GM18498 (cell line): ENCODE measurements at regions not wholly inside any gene's neighbourhood (a gene's known extent, or its start where the extent isn't known, plus 50 kb on each side); places are given as distances from the start of the nearest gene placed in this dataset.
"Not testable (repeated sequence)": the region's sequence is repeated elsewhere in the genome, so short reads cannot be mapped to it uniquely, and the experiment has no call there.

ENCODE experiments used
- ATAC-seq: cut with Tn5 transposase; IDR thresholded peaks from one replicate; pipeline ENCODE4 v1.9.1; 2021; ENCODE audit warnings: mild to moderate bottlenecking, moderate library complexity; ENCODE audit not compliant: unreplicated experiment

DNA sequence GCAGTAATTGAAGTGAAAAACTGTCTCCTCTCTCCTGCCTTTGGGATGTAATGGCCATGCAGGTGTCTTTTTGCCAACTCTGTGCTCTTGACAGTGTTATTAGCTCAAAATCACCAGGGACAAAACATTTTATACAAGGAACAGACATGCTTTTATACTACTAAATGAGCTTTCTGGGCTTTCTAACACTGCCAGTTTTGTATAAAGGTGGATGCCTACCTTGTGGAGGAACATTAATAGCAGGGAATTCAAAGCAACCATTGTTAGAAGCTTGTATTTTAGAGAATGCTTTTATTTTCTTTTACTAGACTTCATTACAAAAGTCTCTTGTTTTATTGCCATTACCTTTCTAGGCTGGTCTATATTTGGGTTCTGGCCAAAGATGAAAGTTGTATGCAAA lies 54.7 kb upstream of the ARSJ start:
- ATAC-seq, result no peak

DNA sequence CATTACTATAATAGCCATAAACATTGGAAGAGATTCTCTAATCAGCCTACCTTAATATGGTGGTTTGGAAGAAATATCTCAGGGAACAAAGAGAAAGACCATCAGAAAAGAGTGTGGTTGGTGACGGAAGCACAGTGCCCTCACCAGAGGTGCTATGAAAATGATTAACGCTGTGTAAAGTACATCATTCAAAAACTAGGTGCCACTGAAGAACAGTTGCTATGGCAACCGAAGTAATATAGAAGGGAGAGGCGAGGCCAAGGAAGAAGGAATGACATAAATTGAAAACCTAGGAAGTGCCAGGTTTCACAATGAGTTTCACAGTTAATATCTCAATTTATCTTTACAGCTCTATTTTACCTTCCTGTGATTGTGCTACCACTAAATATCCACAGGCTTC lies 57.0 kb upstream of the ARSJ start:
- ATAC-seq, result no peak

DNA sequence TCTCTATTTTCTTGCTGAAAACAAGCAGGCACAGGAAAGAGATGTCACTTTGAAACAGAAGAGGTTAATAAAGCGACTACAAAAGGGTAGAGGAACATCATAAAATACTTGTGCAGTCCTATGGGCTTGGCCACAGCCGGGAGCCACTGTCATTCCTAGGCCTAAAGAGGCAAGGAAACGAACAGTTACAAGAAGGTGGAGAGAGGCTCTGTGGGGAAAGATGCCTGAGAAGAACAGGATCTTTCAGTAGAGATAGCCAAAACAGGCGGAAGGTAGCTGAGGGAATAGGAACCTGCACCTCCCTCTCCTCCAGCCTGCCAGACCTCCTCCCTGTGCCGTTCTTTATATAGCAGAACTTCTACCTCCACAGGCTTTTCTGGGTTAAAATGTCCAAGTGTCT lies 57.4 kb upstream of the ARSJ start:
- ATAC-seq, result no peak

DNA sequence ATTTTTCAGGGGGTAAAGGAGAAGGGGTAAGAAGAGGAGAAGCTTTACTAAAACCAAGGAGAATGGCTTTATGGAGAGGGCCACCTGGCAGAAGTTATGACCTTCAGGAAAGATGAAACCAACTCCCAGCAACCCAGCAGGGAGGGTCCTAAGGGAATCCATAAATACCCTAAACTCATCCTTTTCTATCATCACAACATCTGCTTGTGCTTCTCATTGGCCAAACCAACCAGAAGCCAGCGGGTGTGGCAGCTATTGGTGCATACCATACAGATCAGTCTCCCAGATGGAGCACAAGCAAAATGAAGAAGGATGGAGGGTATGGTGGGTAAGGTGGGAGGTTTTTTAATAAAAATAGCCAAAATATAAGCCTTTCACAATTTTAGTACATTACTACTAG lies 58.5 kb upstream of the ARSJ start:
- ATAC-seq, result no peak

DNA sequence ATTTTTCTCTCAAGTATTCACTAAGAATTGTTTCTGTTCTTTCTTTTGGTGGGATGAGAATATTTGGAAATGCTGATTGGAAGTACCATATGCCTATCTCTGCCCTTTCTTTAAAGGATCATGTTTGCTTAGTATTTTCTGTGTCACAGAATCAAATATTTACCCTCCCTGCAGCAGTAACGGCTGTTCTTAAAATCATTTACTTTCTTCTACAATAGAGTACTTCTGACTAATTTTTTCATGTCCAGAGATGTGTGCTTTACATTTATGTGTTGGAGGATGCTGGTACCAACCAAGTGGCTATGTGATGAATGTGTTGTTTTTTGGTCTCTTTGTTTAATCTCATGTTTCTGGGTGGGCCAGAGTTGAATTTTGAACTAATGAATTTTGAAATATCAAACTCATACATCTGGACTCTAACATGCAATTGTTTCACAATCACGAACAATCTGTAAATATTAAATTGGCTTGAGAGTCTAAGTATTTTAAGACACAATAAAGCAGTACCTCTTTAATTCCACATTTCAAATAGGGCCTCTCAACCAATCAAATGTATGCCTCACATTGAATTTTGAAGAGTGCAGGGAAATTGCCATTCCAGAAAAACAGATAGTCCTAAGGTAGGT lies 59.4 kb upstream of the ARSJ start:
- ATAC-seq, result no peak

GRCh38 chr4:114040319-114041116 lies 61.1 kb upstream of the ARSJ start:
- ATAC-seq, result peak; percentile 88

DNA sequence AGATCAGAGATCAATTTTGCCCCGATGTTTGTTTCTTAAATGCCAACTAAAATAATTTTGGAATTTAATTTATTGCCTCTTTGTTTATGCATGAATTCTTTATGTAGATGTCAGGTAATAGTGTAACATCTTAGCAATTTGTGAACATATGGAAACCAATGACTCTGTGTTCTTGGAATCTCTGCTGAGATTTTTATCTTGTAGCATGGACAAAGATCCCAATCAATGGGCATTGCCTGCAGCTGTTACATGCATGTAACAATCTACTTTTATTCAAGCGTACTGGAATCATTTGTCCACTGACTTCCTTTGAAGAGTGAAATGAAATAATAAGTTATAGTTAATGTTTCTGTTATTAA lies 61.6 kb upstream of the ARSJ start:
- ATAC-seq, result no peak

DNA sequence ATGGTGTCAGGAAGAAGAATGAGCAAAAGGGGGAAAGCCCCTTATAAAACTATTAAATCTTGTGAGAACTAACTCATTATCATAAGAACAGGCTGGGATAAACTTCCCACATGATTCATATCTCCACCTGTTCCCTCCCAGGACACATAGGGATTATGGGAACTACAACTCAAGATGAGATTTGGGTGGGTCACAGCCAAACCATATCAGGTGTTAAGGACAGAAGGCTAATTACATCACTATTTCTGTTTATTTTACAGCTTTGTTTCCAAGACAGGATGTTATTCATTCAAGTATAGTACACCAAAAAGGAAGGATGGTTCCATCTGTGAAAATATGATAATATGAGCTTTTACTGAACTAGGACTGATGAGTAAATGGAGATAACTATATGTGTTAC lies 63.7 kb upstream of the ARSJ start:
- ATAC-seq, result no peak

DNA sequence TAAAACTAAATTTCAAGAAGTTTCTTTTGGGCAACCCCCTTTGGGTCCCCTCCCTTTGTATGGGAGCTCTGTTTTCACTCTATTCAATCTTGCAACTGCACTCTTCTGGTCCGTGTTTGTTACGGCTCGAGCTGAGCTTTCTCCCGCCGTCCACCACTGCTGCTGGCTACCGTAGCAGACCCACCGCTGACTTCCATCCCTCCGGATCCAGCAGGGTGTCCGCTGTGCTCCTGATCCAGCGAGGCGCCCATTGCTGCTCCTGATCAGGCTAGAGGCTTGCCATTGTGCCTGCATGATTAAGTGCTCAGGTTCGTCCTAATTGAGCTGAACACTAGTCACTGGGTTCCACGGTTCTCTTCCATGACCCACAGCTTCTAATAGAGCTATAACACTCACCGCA lies 64.9 kb upstream of the ARSJ start:
- not testable (repeated sequence) for ATAC-seq

DNA sequence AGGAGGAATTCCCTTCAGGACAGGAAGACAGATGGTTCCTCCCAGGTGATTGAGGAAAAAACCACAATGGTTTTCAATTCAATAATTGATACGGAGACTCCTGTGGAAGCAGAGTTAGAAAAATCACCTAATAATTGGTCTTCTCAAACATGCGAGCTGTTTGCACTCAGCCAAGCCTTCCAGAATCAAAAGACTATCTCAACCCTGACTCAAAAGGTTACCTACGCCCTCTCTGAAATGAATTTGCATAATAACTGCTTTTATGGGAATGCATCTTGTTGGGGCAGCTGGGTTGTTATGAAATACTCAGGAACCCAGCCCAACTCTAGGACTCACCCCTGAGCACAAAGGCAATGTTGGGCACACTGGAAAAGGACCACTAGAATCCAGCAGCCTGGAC lies 66.9 kb upstream of the ARSJ start:
- ATAC-seq, result no peak

DNA sequence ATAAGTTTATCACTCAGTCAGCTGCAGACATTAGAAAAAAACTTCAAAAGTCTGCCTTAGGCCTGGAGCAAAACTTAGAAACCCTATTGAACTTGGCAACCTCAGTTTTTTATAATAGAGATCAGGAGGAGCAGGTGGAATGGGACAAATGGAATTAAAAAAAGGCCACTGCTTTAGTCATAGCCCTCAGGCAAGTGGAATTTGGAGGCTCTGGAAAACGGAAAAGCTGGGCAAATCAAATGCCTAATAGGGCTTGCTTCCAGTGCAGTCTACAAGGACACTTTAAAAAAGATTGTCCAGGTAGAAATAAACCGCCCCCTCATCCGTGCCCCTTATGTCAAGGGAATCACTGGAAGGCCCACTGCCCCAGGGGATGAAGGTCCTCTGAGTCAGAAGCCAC lies 68.7 kb upstream of the ARSJ start:
- ATAC-seq, result not testable (repeated sequence)

DNA sequence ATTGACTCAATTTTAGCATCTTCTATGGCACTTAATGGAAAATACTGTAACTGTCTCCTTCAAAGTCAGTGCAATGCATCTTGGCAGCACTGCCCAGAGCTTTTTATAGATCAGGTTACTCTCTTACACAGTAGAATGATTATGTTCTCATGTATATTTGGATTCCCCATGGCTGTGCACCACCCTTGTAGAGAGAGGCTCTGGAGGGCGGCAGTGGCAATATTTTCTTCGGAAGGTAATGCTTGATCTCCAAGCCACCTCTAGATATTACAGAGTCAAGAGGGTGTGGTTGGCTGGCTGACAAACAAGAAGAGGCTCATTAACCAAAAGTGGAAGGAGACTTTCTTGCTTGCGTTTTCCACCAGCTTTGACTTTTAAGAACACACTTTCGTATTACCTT lies 72.8 kb upstream of the ARSJ start:
- no peak for ATAC-seq

GRCh38 chr4:114056599-114056998 lies 77.2 kb upstream of the ARSJ start:
- ATAC-seq, result no peak

- no peak for ATAC-seq
Observed at GRCh38 chr4:114057746-114058145, 78.3 kb upstream of the ARSJ start.

- no peak for ATAC-seq
Observed at GRCh38 chr4:114062499-114062898, 83.1 kb upstream of the ARSJ start.

- no peak for ATAC-seq
Observed at GRCh38 chr4:114072781-114073180, 93.3 kb upstream of the ARSJ start.

GRCh38 chr4:114076899-114077570 lies 97.6 kb upstream of the ARSJ start:
- no peak for ATAC-seq

- no peak for ATAC-seq
Observed at GRCh38 chr4:114077610-114078009, 98.2 kb upstream of the ARSJ start.

GRCh38 chr4:114078636-114079035 lies 99.2 kb upstream of the ARSJ start:
- ATAC-seq, result no peak

- ATAC-seq, result no peak
Observed at GRCh38 chr4:114081783-114082182, 102.3 kb upstream of the ARSJ start.

DNA sequence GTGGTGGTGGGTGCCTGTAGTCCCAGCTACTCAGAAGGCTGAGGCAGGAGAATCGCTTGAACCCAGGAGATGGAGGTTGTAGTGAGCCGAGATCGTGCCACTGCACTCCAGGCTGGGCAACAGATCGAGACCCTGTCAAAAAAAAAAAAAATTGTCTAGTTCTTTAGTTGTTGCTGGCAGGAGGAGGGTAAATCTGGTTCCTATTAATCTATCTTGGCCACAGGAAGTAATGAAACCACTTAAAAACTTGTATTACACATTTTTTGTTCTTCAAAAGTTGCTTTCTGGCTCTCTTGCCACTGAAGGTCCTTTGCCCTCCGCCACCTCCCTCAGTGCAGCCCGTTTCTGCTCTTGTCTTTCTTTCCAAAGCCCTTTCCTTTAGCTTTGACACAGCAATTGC lies 102.9 kb upstream of the ARSJ start:
- no peak for ATAC-seq

- no peak for ATAC-seq
Observed at GRCh38 chr4:114085611-114086345, 106.3 kb upstream of the ARSJ start.
